Duodenal mucosa (tissue), 2 donors: ENCODE measurements at regions not wholly inside any gene's neighbourhood (a gene's known extent, or its start where the extent isn't known, plus 50 kb on each side); places are given as distances from the start of the nearest gene placed in this dataset.
"Not testable (repeated sequence)": the region's sequence is repeated elsewhere in the genome, so short reads cannot be mapped to it uniquely, and the experiment has no call there.

Source experiments
- H3K27ac ChIP-seq: one replicate; pipeline ENCODE4 v1.7.0; 2013; ENCODE audit warnings: low read depth, low read length
- H3K27me3 ChIP-seq, 2 donors: one replicate each; pipeline ENCODE4 v1.7.0; 2013; ENCODE audit warnings: low read length in 2 of 2, control low read depth in 1 of 2; ENCODE audit not compliant: insufficient read depth in 2 of 2, control insufficient read depth in 1 of 2
- H3K36me3 ChIP-seq, 2 donors: one replicate each; pipeline ENCODE4 v1.7.0; 2013; ENCODE audit warnings: low read length in 2 of 2, control low read depth in 1 of 2; ENCODE audit not compliant: insufficient read depth in 2 of 2, control insufficient read depth in 1 of 2
- H3K4me1 ChIP-seq, 2 donors: one replicate each; pipeline ENCODE4 v1.7.0; 2013; ENCODE audit warnings: low read length in 2 of 2, control low read depth in 1 of 2; ENCODE audit not compliant: insufficient read depth in 2 of 2, control insufficient read depth in 1 of 2
- H3K4me3 ChIP-seq, 2 donors: one replicate each; pipeline ENCODE4 v1.7.0; 2013; ENCODE audit warnings: low read length in 2 of 2, low read depth in 1 of 2
- H3K9ac ChIP-seq, 2 donors: one replicate each; pipeline ENCODE4 v1.7.0; 2013; ENCODE audit warnings: low read length in 2 of 2, low read depth in 1 of 2
- H3K9me3 ChIP-seq, 2 donors: one replicate each; pipeline ENCODE4 v1.7.0; 2013; ENCODE audit warnings: low read length in 2 of 2, control low read depth in 1 of 2; ENCODE audit not compliant: control insufficient read depth in 1 of 2

- Histone ChIP-seq H3K4me3 (no peak overlapping the region), H3K27ac (no peak overlapping the region), H3K27me3 (no peaks in the 10 kb centered on the region), H3K36me3 (peaks cover 0 to 23% of the 10 kb centered on the region in 2 donors), H3K9ac (no peak overlapping the region), H3K4me1 (peaks cover 11 to 20% of the 10 kb centered on the region in 2 donors), H3K9me3 (no peaks in the 10 kb centered on the region)
Observed at GRCh38 chr1:184823080-184823479, 68.4 kb upstream of the EDEM3 start.

- Histone ChIP-seq H3K9ac (no peak overlapping the region), H3K27me3 (no peaks in the 10 kb centered on the region), H3K4me3 (no peak overlapping the region), H3K4me1 (peaks cover 11 to 20% of the 10 kb centered on the region in 2 donors), H3K36me3 (peaks cover 0 to 23% of the 10 kb centered on the region in 2 donors), H3K9me3 (no peaks in the 10 kb centered on the region), H3K27ac (no peak overlapping the region)
Observed at GRCh38 chr1:184822267-184822666, 67.6 kb upstream of the EDEM3 start.

- no peaks in the 10 kb centered on the region for H3K27me3 ChIP-seq
- no peak overlapping the region for H3K4me3 ChIP-seq
- no peaks in the 10 kb centered on the region for H3K9me3 ChIP-seq
- peaks cover 0 to 23% of the 10 kb centered on the region in 2 donors for H3K36me3 ChIP-seq
- peaks cover 11 to 20% of the 10 kb centered on the region in 2 donors for H3K4me1 ChIP-seq
- no peak overlapping the region for H3K9ac ChIP-seq
- no peak overlapping the region for H3K27ac ChIP-seq
Observed at GRCh38 chr1:184821658-184822057, 67.0 kb upstream of the EDEM3 start.

- no peak overlapping the region for H3K9ac ChIP-seq
- H3K4me3 ChIP-seq: no peak overlapping the region
- no peaks in the 10 kb centered on the region for H3K9me3 ChIP-seq
- no peak overlapping the region for H3K27ac ChIP-seq
- H3K4me1 ChIP-seq: peaks cover 11 to 20% of the 10 kb centered on the region in 2 donors
- no peaks in the 10 kb centered on the region for H3K27me3 ChIP-seq
- H3K36me3 ChIP-seq: peaks cover 0 to 23% of the 10 kb centered on the region in 2 donors
Observed at GRCh38 chr1:184820956-184821355, 66.3 kb upstream of the EDEM3 start.

DNA sequence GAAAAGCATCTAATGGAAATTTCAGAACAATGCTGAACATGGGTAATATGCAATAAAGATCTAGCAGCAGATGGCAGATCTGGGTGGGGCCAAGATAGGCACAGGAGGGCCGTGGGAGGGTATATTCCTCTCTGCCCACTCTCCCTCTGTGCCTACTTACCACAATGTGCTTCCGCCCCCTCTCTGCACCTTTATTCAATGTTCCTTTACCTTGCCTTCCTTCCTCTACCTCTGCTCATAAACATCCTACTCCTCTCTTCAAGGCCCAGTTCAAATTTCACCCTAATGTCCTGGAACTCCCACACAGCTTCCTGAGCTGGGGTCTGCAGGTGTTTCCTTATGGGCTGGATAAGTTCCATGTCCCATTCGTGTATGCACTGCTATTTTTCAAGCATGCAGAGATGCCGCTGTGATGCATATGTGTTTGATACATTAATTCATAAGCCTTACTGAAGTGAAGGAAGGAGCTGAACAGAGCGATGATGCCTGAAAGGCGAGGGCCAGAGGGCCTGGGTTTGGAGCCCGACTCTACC is 65.6 kb upstream of the EDEM3 start:
- Histone ChIP-seq H3K36me3 (peaks cover 0 to 23% of the 10 kb centered on the region in 2 donors), H3K27me3 (no peaks in the 10 kb centered on the region), H3K4me1 (peaks cover 11 to 20% of the 10 kb centered on the region in 2 donors), H3K9me3 (no peaks in the 10 kb centered on the region), H3K4me3 (no peak overlapping the region), H3K27ac (no peak overlapping the region), H3K9ac (no peak overlapping the region)

- H3K27ac ChIP-seq: no peak overlapping the region
Observed at GRCh38 chr1:184818646-184819045, 64.0 kb upstream of the EDEM3 start.

GRCh38 chr1:184817003-184817402 is 62.3 kb upstream of the EDEM3 start:
- H3K27ac ChIP-seq, H3K4me1 ChIP-seq, H3K9ac ChIP-seq, H3K27me3 ChIP-seq, H3K4me3 ChIP-seq, H3K9me3 ChIP-seq: not testable (repeated sequence)
- H3K36me3 ChIP-seq: peaks cover 0 to 15% of the 10 kb centered on the region in 2 donors

More at GRCh38 chr1:184818646-184819045, 64.0 kb upstream of the EDEM3 start:
- peaks cover 11 to 14% of the 10 kb centered on the region in 2 donors for H3K4me1 ChIP-seq
- H3K9ac ChIP-seq: no peak overlapping the region
- no peaks in the 10 kb centered on the region for H3K27me3 ChIP-seq
- no peak overlapping the region for H3K4me3 ChIP-seq
- H3K36me3 ChIP-seq: peaks cover 0 to 23% of the 10 kb centered on the region in 2 donors
- peaks cover 0 to 5% of the 10 kb centered on the region in 2 donors for H3K9me3 ChIP-seq

GRCh38 chr1:184813528-184814089 is 59.0 kb upstream of the EDEM3 start:
- Histone ChIP-seq H3K27me3 (no peaks in the 10 kb centered on the region), H3K9me3 (peaks cover 0 to 5% of the 10 kb centered on the region in 2 donors), H3K27ac (no peak overlapping the region), H3K4me3 (no peak overlapping the region), H3K4me1 (no peaks in the 10 kb centered on the region), H3K9ac (no peak overlapping the region), H3K36me3 (peaks cover 0 to 3% of the 10 kb centered on the region in 2 donors)

GRCh38 chr1:184811439-184812111 is 56.9 kb upstream of the EDEM3 start:
- H3K4me1 ChIP-seq: no peaks in the 10 kb centered on the region
- H3K9me3 ChIP-seq: peaks cover 0 to 5% of the 10 kb centered on the region in 2 donors
- no peaks in the 10 kb centered on the region for H3K36me3 ChIP-seq
- H3K4me3 ChIP-seq: no peak overlapping the region
- H3K9ac ChIP-seq: no peak overlapping the region
- no peaks in the 10 kb centered on the region for H3K27me3 ChIP-seq
- H3K27ac ChIP-seq: no peak overlapping the region

GRCh38 chr1:184810735-184811343 is 56.2 kb upstream of the EDEM3 start:
- Histone ChIP-seq H3K9me3 (peaks cover 0 to 5% of the 10 kb centered on the region in 2 donors), H3K9ac (no peak overlapping the region), H3K4me3 (no peak overlapping the region), H3K27me3 (no peaks in the 10 kb centered on the region), H3K36me3 (no peaks in the 10 kb centered on the region), H3K4me1 (no peaks in the 10 kb centered on the region), H3K27ac (no peak overlapping the region)
